ENCODE measurements at regions not wholly inside any gene's neighbourhood (a gene's known extent, or its start where the extent isn't known, plus 50 kb on each side); places are given as distances from the start of the nearest gene placed in this dataset.

DNA sequence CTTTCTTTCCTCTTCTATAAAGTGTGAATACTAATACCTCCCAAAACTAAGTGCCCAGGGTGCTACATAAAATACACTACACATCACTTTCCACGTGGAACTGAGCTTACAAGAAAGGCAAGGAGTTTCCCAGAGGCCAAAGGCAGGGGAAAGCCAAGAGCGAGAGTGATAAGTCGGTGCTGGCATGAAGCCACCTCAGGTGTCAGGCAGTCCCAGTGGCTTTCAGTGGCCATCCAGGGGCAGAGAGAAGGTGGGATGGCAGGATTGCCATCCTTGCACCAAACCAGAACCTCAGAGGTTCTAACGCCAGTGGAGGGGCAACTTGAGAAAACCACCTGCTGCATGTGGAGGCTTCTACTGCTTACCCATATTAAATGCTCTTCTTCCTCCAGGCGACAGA is 79.7 kb upstream of the DIO3 start:
- H3K4me3 ChIP-seq (ENCODE audit: low read depth, low read length), result no peak overlapping the region
- TF ChIP-seq, protein P1, sequence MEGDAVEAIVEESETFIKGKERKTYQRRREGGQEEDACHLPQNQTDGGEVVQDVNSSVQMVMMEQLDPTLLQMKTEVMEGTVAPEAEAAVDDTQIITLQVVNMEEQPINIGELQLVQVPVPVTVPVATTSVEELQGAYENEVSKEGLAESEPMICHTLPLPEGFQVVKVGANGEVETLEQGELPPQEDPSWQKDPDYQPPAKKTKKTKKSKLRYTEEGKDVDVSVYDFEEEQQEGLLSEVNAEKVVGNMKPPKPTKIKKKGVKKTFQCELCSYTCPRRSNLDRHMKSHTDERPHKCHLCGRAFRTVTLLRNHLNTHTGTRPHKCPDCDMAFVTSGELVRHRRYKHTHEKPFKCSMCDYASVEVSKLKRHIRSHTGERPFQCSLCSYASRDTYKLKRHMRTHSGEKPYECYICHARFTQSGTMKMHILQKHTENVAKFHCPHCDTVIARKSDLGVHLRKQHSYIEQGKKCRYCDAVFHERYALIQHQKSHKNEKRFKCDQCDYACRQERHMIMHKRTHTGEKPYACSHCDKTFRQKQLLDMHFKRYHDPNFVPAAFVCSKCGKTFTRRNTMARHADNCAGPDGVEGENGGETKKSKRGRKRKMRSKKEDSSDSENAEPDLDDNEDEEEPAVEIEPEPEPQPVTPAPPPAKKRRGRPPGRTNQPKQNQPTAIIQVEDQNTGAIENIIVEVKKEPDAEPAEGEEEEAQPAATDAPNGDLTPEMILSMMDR (IDR thresholded peaks at IDR 0.05; ENCODE audit: low read depth, low read length), result no peak

DNA sequence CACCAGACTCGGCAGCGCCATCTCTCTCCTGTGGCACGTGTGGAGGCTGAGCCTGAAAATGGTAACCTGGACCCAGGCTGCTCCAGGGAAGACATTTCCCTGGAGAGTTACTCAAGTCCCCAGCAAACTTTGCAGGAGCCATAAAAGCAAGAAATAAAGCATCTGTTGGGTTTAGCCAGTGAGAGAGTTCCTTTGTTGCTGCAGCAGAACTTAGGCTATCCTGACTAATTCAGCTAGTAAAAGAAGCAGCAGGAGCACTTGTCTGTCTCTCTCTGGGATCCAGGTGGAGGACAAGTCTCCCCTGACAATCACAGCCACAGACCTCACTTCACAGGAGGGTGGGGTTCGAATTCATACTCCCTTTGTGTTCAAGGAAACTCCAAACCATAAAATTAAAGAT is 79.2 kb upstream of the DIO3 start:
- TF ChIP-seq, protein P1 (IDR thresholded peaks at IDR 0.05; ENCODE audit: low read depth, low read length), result no peak
- no peak overlapping the region for H3K4me3 ChIP-seq (ENCODE audit: low read depth, low read length)

DNA sequence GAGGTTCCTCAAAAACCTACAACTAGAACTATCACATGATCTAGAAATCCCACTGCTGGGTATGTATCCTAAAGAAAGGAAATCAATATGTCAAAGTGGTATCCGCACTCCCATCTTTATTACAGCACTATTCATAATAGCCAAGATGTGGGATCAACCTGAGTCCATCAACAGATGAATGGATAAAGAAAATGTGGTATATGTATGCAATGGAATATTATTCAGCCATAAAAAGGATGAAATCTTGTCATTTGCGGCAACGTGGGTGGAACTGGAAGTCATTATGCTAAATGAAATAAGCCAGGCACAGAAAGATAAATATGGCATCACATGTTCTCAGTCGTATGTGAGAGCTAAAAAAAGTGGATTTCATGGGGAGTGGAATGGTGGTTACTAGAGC is 77.5 kb upstream of the DIO3 start:
- TF ChIP-seq, protein P1 (IDR thresholded peaks at IDR 0.05; ENCODE audit: low read depth, low read length), result no peak
- H3K4me3 ChIP-seq (ENCODE audit: low read depth, low read length), result no peak overlapping the region

DNA sequence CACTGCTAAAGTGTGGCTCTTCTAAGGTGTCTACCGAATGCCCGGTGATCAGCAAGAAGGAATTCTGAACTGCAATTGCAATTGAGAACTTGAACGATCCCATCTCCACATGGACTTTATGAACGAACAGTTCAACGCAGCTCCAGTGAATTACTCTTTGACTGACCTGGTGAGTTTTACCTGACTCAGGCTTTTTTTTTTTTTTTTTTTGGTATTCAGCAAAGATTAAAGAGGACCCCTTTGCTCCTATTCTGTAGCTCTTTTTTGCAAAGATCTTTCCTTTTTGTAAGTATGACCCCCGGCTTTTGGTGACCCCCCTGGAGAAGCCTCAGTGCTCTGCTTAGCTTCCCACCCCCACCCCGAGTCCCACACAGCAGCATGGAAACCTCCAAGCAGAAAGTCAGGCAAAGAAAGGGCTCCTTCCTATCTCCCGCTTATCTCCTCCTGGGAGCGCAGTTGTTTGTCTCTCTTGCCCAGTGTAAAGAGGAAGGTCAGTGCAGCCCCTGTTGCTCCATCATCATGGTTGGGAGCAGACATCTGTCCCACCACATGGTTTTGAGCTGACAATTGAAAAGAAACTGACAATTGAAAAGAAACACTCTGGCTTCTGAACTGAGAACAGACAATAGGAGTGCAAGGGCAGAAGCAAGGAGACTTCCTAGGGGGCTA is 72.1 kb upstream of the DIO3 start:
- no peak overlapping the region for H3K4me3 ChIP-seq (ENCODE audit: low read depth, low read length)
- TF ChIP-seq, protein P1 (IDR thresholded peaks at IDR 0.05; ENCODE audit: low read depth, low read length), result no peak

DNA sequence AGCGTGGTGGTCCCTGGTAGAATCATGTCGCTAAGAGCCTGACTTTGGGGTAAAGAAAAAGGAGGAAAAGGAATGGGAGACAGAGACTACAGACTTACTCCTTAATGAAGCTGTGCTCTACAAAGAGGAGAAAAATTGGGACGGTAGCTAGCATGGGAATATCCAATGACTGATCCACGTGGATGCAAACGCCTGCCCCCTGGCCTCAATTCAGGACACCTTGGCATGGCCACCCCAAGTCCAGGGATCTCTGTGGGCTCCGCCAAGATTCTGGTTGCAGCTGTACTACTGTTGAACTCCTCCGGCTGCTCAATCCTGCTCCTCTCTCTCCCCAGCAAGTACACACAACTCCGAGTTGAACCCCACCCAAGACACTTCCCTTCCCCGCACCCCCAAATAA is 70.5 kb upstream of the DIO3 start:
- TF ChIP-seq, protein P1 (IDR thresholded peaks at IDR 0.05; ENCODE audit: low read depth, low read length), result no peak
- no peak overlapping the region for H3K4me3 ChIP-seq (ENCODE audit: low read depth, low read length)

DNA sequence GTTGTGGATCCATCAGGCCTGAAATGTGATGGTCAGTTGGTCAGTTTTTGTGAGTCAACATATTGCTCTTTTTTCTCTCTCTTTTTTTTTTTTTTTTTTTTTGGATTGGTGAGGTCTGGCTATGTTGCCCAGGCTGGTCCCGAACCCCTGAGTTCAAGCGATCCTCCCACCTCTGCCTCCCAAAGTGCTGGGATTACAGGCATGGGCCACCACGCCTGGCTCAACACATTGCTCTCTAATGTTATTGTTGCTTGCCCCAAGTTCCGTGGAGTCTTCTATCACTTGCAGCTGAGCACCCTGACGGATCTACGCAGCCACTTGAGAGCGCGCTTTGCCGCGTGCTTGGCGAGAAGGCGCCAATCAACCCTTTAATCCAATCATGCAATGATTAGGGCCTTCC is 69.5 kb upstream of the DIO3 start:
- TF ChIP-seq, protein P1 (IDR thresholded peaks at IDR 0.05; ENCODE audit: low read depth, low read length), result no peak
- no peak overlapping the region for H3K4me3 ChIP-seq (ENCODE audit: low read depth, low read length)

DNA sequence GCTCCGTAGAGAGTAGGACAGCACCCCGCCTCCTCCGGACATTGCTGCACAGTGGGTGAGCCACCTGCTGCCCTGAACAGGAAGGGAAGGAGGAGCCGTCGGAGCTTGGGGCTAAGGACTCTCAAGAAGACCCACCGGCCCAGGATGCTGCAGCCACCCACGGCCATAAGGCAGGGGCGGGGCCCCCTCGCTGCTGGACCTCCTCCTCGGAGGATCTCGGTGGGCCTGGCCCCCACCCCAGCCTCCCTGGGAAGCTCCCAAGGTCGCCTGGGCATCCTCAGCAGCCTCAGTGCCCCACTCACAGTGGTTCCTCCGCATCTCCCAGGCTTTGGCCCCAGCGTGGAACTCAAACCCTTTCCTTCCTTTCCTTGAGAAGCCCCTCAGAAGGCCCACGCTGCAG is 68.6 kb upstream of the DIO3 start:
- no peak overlapping the region for H3K4me3 ChIP-seq (ENCODE audit: low read depth, low read length)
- TF ChIP-seq, protein P1 (IDR thresholded peaks at IDR 0.05; ENCODE audit: low read depth, low read length), result no peak
